ENCODE measurements at regions not wholly inside any gene's neighbourhood (a gene's known extent, or its start where the extent isn't known, plus 50 kb on each side); places are given as distances from the start of the nearest gene placed in this dataset.

GRCh38 chr16:49150341-49150740, 131.3 kb downstream of the CBLN1 start:
- TF ChIP-seq CTCF (IDR thresholded peaks at IDR 0.05) (no peak), POLR2A (IDR thresholded peaks at IDR 0.05) (no peak)

Measured in esophagus squamous epithelium (tissue), 4 donors.